Tibial nerve (tissue), 4 donors: ENCODE measurements at regions not wholly inside any gene's neighbourhood (a gene's known extent, or its start where the extent isn't known, plus 50 kb on each side); places are given as distances from the start of the nearest gene placed in this dataset.

Source experiments
- DNase-seq, 2 donors: peaks; one replicate each; pipeline ENCODE4 v3.0.0-alpha.2; 2019; ENCODE audit warnings: low spot score in 2 of 2
- H3K27ac ChIP-seq, 4 donors: fragments of 200-600 bp; sonication (generic) in 3 of 4; one replicate each; pipeline ENCODE4 v1.5.1; 2017 to 2019; ENCODE audit warnings: mild to moderate bottlenecking in 1 of 4
- H3K27me3 ChIP-seq, 2 donors: fragments of 200-600 bp; sonication (generic) in 1 of 2; one replicate each; pipeline versions ENCODE4 v1.5.1 to v1.6.0; 2017 to 2019
- H3K36me3 ChIP-seq, 3 donors: fragments of 200-600 bp; sonication (generic); one replicate each; pipeline ENCODE4 v1.5.1; 2018 to 2019
- H3K4me1 ChIP-seq, 4 donors: fragments of 200-600 bp; sonication (generic) in 3 of 4; one replicate each; pipeline ENCODE4 v1.5.1; 2017 to 2019
- H3K4me3 ChIP-seq, 4 donors: fragments of 200-600 bp; sonication (generic) in 3 of 4; one replicate each; pipeline ENCODE4 v1.5.1; 2017 to 2019; ENCODE audit warnings: mild to moderate bottlenecking in 1 of 4, moderate library complexity in 1 of 4
- H3K9me3 ChIP-seq, 4 donors: fragments of 200-600 bp; sonication (generic) in 3 of 4; one replicate each; pipeline ENCODE4 v1.5.1; 2017 to 2019
- EP300 ChIP-seq, 2 donors: sonication (generic); formaldehyde crosslinking; IDR thresholded peaks; one replicate each; pipeline ENCODE4 v1.6.1; 2017; ENCODE audit warnings: antibody characterized with exemption in 2 of 2, mild to moderate bottlenecking in 1 of 2
- POLR2A ChIP-seq, 2 donors: fragments of 450-650 bp; IDR thresholded peaks; one replicate each; pipeline ENCODE4 v1.6.1; 2017; ENCODE audit warnings: antibody characterized with exemption in 2 of 2, mild to moderate bottlenecking in 2 of 2, moderate library complexity in 2 of 2
- WGBS, 2 donors: methylation state at CpG; one replicate each; pipeline ENCODE4 v1.1.5; 2018; 5-methylcytosine and 5-hydroxymethylcytosine counted together
- TF ChIP-seq, protein P1 (sequence below), 5 experiments: fragments of 200-600 bp in 3 of 5; fragments of 450-650 bp in 2 of 5; sonication (generic) in 3 of 5; IDR thresholded peaks; one replicate each; pipeline ENCODE4 v1.5.1; 2016 to 2019; ENCODE audit warnings: antibody characterized with exemption in 5 of 5, mild to moderate bottlenecking in 3 of 5, moderate library complexity in 2 of 5

DNA sequence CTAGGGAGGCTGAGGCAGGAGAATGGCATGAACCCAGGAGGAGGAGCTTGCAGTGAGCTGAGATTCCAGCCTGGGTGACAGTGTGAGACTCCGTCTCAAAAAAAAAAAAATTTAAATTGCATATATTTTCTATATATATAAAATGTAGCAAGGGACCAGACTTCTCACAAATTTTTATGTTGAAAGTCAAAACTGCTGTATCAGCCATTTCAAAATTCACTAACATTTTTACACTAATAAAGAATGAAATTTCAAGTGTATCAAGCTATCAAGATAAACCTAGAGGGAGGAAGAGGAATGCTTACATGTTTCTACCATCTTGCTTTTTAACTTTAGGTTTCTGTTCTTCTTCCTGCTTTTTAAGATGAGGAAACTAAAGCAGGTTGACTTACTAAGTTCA is 464.0 kb downstream of the KCNJ3 start:
- Histone ChIP-seq H3K4me1 (no peaks in the 10 kb centered on the region), H3K36me3 (no peaks in the 10 kb centered on the region), H3K27ac (no peak overlapping the region), H3K27me3 (no peaks in the 10 kb centered on the region), H3K4me3 (no peak overlapping the region), H3K9me3 (no peaks in the 10 kb centered on the region)
- no peak for DNase-seq
- no peak for TF ChIP-seq POLR2A (IDR thresholded peaks at IDR 0.05)
- TF ChIP-seq, protein P1, sequence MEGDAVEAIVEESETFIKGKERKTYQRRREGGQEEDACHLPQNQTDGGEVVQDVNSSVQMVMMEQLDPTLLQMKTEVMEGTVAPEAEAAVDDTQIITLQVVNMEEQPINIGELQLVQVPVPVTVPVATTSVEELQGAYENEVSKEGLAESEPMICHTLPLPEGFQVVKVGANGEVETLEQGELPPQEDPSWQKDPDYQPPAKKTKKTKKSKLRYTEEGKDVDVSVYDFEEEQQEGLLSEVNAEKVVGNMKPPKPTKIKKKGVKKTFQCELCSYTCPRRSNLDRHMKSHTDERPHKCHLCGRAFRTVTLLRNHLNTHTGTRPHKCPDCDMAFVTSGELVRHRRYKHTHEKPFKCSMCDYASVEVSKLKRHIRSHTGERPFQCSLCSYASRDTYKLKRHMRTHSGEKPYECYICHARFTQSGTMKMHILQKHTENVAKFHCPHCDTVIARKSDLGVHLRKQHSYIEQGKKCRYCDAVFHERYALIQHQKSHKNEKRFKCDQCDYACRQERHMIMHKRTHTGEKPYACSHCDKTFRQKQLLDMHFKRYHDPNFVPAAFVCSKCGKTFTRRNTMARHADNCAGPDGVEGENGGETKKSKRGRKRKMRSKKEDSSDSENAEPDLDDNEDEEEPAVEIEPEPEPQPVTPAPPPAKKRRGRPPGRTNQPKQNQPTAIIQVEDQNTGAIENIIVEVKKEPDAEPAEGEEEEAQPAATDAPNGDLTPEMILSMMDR (IDR thresholded peaks at IDR 0.05): no peak
- TF ChIP-seq EP300 (IDR thresholded peaks at IDR 0.05): no peak
- WGBS, 2 donors: 92 to 93% methylated on average over 1 of the region's 1 CpG

DNA sequence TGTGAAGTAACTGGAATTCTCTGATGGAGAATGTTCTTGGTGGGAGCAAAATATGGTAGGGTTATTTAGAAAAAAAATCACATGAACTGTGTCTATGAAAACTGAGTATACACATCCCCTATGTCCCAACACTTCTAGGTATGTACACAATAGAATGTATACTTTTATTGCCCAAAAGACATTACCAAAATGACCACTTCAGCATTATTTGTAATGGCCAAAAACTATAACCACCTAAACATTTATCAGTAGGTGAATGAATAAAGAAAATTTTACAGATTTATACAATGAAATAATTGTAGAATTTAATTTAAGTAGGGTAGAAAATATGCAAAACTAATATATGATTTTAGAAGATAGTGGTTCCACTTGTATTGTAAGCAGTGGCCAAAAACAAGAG is 462.8 kb downstream of the KCNJ3 start:
- DNase-seq: no peak
- no peaks in the 10 kb centered on the region for H3K27me3 ChIP-seq
- H3K4me3 ChIP-seq: no peak overlapping the region
- no peak for TF ChIP-seq EP300 (IDR thresholded peaks at IDR 0.05)
- TF ChIP-seq POLR2A (IDR thresholded peaks at IDR 0.05): no peak
- TF ChIP-seq, protein P1 (IDR thresholded peaks at IDR 0.05): no peak
- H3K36me3 ChIP-seq: no peaks in the 10 kb centered on the region
- no peaks in the 10 kb centered on the region for H3K4me1 ChIP-seq
- H3K27ac ChIP-seq: no peak overlapping the region
- H3K9me3 ChIP-seq: no peaks in the 10 kb centered on the region

DNA sequence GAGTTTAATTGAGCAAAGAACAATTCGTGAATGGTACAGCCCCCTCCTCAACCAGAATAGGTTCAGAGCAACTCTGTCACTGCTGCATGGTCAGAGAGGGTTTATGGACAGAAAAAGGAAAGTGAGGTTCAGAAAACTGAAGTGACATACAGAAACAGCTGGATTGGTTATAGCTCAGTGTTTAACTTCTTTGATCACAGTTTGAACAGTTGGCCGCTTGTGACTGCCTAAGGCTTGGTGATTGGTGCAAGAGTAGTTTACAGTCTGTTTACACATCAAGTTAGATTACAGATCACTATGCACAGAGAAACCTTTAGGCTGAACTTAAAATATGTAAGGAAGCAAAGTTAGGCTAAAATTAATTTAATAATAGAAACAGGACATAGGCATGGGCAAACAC is 459.2 kb downstream of the KCNJ3 start:
- H3K36me3 ChIP-seq: no peaks in the 10 kb centered on the region
- no peak overlapping the region for H3K4me3 ChIP-seq
- TF ChIP-seq EP300 (IDR thresholded peaks at IDR 0.05) (no peak), POLR2A (IDR thresholded peaks at IDR 0.05) (no peak)
- TF ChIP-seq, protein P1 (IDR thresholded peaks at IDR 0.05): no peak
- no peaks in the 10 kb centered on the region for H3K27me3 ChIP-seq
- no peaks in the 10 kb centered on the region for H3K9me3 ChIP-seq
- no peak overlapping the region for H3K27ac ChIP-seq
- 63 to 79% methylated on average over 2 of the region's 2 CpGs for WGBS, 2 donors
- no peak for DNase-seq
- H3K4me1 ChIP-seq: no peaks in the 10 kb centered on the region

DNA sequence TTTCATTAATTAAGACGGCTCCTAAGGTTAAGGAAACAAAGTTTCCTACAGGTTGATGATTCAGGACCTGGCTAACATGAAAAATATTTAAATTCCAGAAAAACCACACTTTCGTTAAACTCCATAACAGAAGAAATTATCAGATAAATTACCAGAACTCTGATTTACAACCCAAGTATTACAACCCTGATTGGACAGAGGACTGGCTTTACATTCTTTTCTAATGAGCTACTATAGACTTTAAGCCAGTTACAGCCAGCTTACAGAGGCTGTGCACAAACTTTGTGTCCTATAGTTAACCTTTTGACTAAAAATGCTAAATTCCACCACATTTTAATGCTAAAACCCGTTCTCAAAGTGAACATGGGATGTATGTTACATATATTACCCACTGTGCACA is 458.6 kb downstream of the KCNJ3 start:
- Histone ChIP-seq H3K9me3 (no peaks in the 10 kb centered on the region), H3K36me3 (no peaks in the 10 kb centered on the region), H3K4me3 (no peak overlapping the region), H3K27me3 (no peaks in the 10 kb centered on the region), H3K27ac (no peak overlapping the region), H3K4me1 (no peaks in the 10 kb centered on the region)
- 59 to 60% methylated on average over 3 of the region's 3 CpGs for WGBS, 2 donors
- TF ChIP-seq EP300 (IDR thresholded peaks at IDR 0.05): no peak
- TF ChIP-seq POLR2A (IDR thresholded peaks at IDR 0.05): no peak
- TF ChIP-seq, protein P1 (IDR thresholded peaks at IDR 0.05): no peak
- no peak for DNase-seq

DNA sequence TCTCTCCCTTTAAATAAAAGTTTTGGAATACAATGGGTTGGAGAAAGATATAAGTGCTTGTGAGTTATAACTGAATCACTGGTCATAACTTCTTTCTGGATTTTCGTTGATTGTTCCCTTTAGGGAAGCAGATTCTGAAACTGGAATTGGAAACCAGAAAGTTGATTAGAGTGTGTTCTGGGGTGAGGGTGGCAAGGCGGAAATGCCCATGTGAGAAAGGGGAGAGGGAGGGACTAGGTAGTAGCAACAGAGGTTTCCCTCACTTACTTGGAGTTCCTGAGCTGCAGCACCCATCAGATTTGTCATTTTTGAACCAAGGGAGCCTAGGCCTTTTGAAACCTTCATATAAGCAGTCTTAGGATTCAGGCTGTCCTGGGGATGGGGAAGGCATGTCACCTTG is 453.4 kb downstream of the KCNJ3 start:
- TF ChIP-seq, protein P1 (IDR thresholded peaks at IDR 0.05): no peak
- TF ChIP-seq POLR2A (IDR thresholded peaks at IDR 0.05): no peak
- TF ChIP-seq EP300 (IDR thresholded peaks at IDR 0.05): no peak
- H3K9me3 ChIP-seq: no peaks in the 10 kb centered on the region
- H3K36me3 ChIP-seq: no peaks in the 10 kb centered on the region
- no peak overlapping the region for H3K27ac ChIP-seq
- no peak for DNase-seq
- 83 to 85% methylated on average over 2 of the region's 2 CpGs for WGBS, 2 donors
- no peak overlapping the region for H3K4me3 ChIP-seq
- no peaks in the 10 kb centered on the region for H3K4me1 ChIP-seq
- H3K27me3 ChIP-seq: no peaks in the 10 kb centered on the region
